Loucy (cell line): ENCODE measurements at regions not wholly inside any gene's neighbourhood (a gene's known extent, or its start where the extent isn't known, plus 50 kb on each side); places are given as distances from the start of the nearest gene placed in this dataset.

ENCODE experiments used
- CTCF ChIP-seq: fragments of 200-600 bp; sonication (generic); conservative IDR thresholded peaks from 2 replicates; pipeline ENCODE4 v1.5.1; 2014; ENCODE audit warnings: mild to moderate bottlenecking, antibody characterized with exemption, low read length
- EZH2phosphoT487 ChIP-seq: fragments of 200-600 bp; IDR thresholded peaks from 2 replicates; pipeline ENCODE4 v1.6.1; 2018; ENCODE audit warnings: antibody characterized with exemption, mild to moderate bottlenecking, moderate library complexity, borderline replicate concordance

- TF ChIP-seq CTCF: no peak
- no peak for TF ChIP-seq EZH2phosphoT487
Observed at GRCh38 chr12:13716119-13716518, 265.3 kb downstream of the GRIN2B start.
